SK-N-SH (cell line): ENCODE measurements at regions not wholly inside any gene's neighbourhood (a gene's known extent, or its start where the extent isn't known, plus 50 kb on each side); places are given as distances from the start of the nearest gene placed in this dataset.

Experiments used
- CHD2 ChIP-seq: fragments of 150-350 bp; IDR thresholded peaks from 2 replicates; pipeline ENCODE4 v1.6.1; 2018; ENCODE audit warnings: low read length; ENCODE audit not compliant: partially characterized antibody
- CTCF ChIP-seq: fragments of 200-600 bp; sonication (generic); IDR thresholded peaks from 2 replicates; pipeline ENCODE4 v1.6.1; 2017; ENCODE audit warnings: antibody characterized with exemption, mild to moderate bottlenecking, moderate library complexity
- EP300 ChIP-seq, 2 experiments: IDR thresholded peaks; 2 replicates each; pipeline versions ENCODE4 v1.4.0 to v1.6.1; 2012; ENCODE audit warnings: borderline replicate concordance in 1 of 2, low read depth in 1 of 2, low read length in 1 of 2
- GABPA ChIP-seq: IDR thresholded peaks from 2 replicates; pipeline ENCODE4 v1.4.0; 2012; ENCODE audit warnings: low read depth, mild to moderate bottlenecking
- GATA2 ChIP-seq: sonication (generic); formaldehyde crosslinking; IDR thresholded peaks from 2 replicates; pipeline ENCODE4 v1.5.0; 2020; ENCODE audit warnings: mild to moderate bottlenecking, missing genetic modification reagents
- MAX ChIP-seq: IDR thresholded peaks from 2 replicates; pipeline ENCODE4 v1.4.0; 2012; ENCODE audit warnings: low read depth
- POLR2AphosphoS5 ChIP-seq: IDR thresholded peaks from 2 replicates; pipeline ENCODE4 v1.6.1; 2012; ENCODE audit warnings: low read depth, low read length
- RCOR1 ChIP-seq: fragments of 150-350 bp; IDR thresholded peaks from 2 replicates; pipeline ENCODE4 v1.6.1; 2017; ENCODE audit warnings: antibody characterized with exemption, low read length
- REST ChIP-seq: IDR thresholded peaks from 2 replicates; pipeline ENCODE4 v1.6.1; 2012; ENCODE audit warnings: mild to moderate bottlenecking, low read depth, low read length, moderate library complexity

GRCh38 chr4:111977419-111977965, 167.8 kb upstream of the FAM241A start:
- TF ChIP-seq EP300 (IDR thresholded peaks at IDR 0.05; ENCODE audit: borderline replicate concordance in 1 of 2, low read depth in 1 of 2, low read length in 1 of 2), result no peak
- TF ChIP-seq CTCF, result no peak
- no peak for TF ChIP-seq REST
- no peak for TF ChIP-seq RCOR1
- no peak for TF ChIP-seq MAX
- no peak for TF ChIP-seq GATA2 (CRISPR knock-in tag)
- no peak for TF ChIP-seq CHD2
- TF ChIP-seq GABPA, result no peak
- TF ChIP-seq POLR2AphosphoS5, result no peak
